Retinal pigment epithelial cell (primary cell): ENCODE measurements at regions not wholly inside any gene's neighbourhood (a gene's known extent, or its start where the extent isn't known, plus 50 kb on each side); places are given as distances from the start of the nearest gene placed in this dataset.

Source experiments
- DNase-seq: peaks from one replicate; pipeline ENCODE4 v3.0.0-alpha.2; 2010; ENCODE audit warnings: low read depth
- H3K4me3 ChIP-seq: 2 replicates; pipeline ENCODE4 v1.5.1; 2011; ENCODE audit warnings: mild to moderate bottlenecking, low read length, control low read depth, moderate library complexity
- CTCF ChIP-seq: conservative IDR thresholded peaks from 2 replicates; pipeline ENCODE4 v1.5.1; 2011; ENCODE audit warnings: low read depth, low read length, control low read depth, inconsistent platforms

GRCh38 chr3:164479978-164480377 is 598.3 kb downstream of the SI start:
- no peak for DNase-seq
- H3K4me3 ChIP-seq = no peak overlapping the region
- no peak for TF ChIP-seq CTCF

GRCh38 chr3:164479406-164479805 is 598.9 kb downstream of the SI start:
- H3K4me3 ChIP-seq = no peak overlapping the region
- no peak for DNase-seq
- TF ChIP-seq CTCF = no peak

GRCh38 chr3:164478323-164478722 is 600.0 kb downstream of the SI start:
- no peak for DNase-seq
- H3K4me3 ChIP-seq = no peak overlapping the region
- no peak for TF ChIP-seq CTCF

GRCh38 chr3:164477403-164477802 is 600.9 kb downstream of the SI start:
- no peak for TF ChIP-seq CTCF
- no peak for DNase-seq
- no peak overlapping the region for H3K4me3 ChIP-seq

GRCh38 chr3:164476631-164477030 is 601.7 kb downstream of the SI start:
- no peak for DNase-seq
- H3K4me3 ChIP-seq = no peak overlapping the region
- no peak for TF ChIP-seq CTCF

GRCh38 chr3:164470471-164470870 is 607.8 kb downstream of the SI start:
- DNase-seq = no peak
- TF ChIP-seq CTCF = no peak
- no peak overlapping the region for H3K4me3 ChIP-seq

- no peak for DNase-seq
- TF ChIP-seq CTCF = no peak
- H3K4me3 ChIP-seq = no peak overlapping the region
Observed at GRCh38 chr3:164468055-164468454, 610.2 kb downstream of the SI start.
